CD14-positive monocyte (primary cell): ENCODE measurements at regions not wholly inside any gene's neighbourhood (a gene's known extent, or its start where the extent isn't known, plus 50 kb on each side); places are given as distances from the start of the nearest gene placed in this dataset.

Source experiments
- DNase-seq, 3 donors: peaks; one replicate each; pipeline ENCODE4 v3.0.0-alpha.2; 2011 to 2022
- H2AFZ ChIP-seq: 2 replicates; pipeline ENCODE4 v1.6.0; 2012; ENCODE audit warnings: mild to moderate bottlenecking, low read depth, low read length, inconsistent platforms; ENCODE audit not compliant: insufficient read depth, poor library complexity, severe bottlenecking
- H3K27ac ChIP-seq, 2 donors: 1 replicate in 1 of 2; 2 replicates in 1 of 2; pipeline ENCODE4 v1.5.1; 2012 to 2013; ENCODE audit warnings: low read length in 2 of 2, control low read depth in 1 of 2, inconsistent platforms in 1 of 2, low read depth in 1 of 2, mild to moderate bottlenecking in 1 of 2
- H3K27me3 ChIP-seq, 2 donors: one replicate each; pipeline versions ENCODE4 v1.6.0 to v1.6.1; 2011 to 2013; ENCODE audit warnings: low read length in 2 of 2; ENCODE audit not compliant: control insufficient read depth in 2 of 2, insufficient read depth in 2 of 2
- H3K36me3 ChIP-seq, 2 donors: replicated peaks in 1 of 2; 1 replicate in 1 of 2; 2 replicates in 1 of 2; pipeline versions ENCODE4 v1.5.1 to v1.6.1; 2012 to 2013; ENCODE audit warnings: low read length in 2 of 2, control low read depth in 1 of 2, inconsistent platforms in 1 of 2, mild to moderate bottlenecking in 1 of 2; ENCODE audit not compliant: insufficient read depth in 2 of 2, control insufficient read depth in 1 of 2
- H3K4me1 ChIP-seq, 2 donors: 1 replicate in 1 of 2; 2 replicates in 1 of 2; pipeline versions ENCODE4 v1.5.1 to v1.6.1; 2012 to 2013; ENCODE audit warnings: low read length in 2 of 2, control low read depth in 1 of 2, inconsistent platforms in 1 of 2, mild to moderate bottlenecking in 1 of 2, moderate library complexity in 1 of 2; ENCODE audit not compliant: insufficient read depth in 2 of 2, control insufficient read depth in 1 of 2
- H3K4me2 ChIP-seq: replicated peaks from 2 replicates; pipeline ENCODE3; 2012; ENCODE audit warnings: low read length, moderate library complexity, mild to moderate bottlenecking; ENCODE audit not compliant: poor library complexity, severe bottlenecking; ENCODE audit errors: extremely low read depth
- H3K4me3 ChIP-seq, 3 experiments: fragments of 200-600 bp in 1 of 3; sonication (generic) in 1 of 3; replicated peaks in 1 of 3; 1 replicate in 2 of 3; 2 replicates in 1 of 3; pipeline ENCODE4 v1.5.1; 2011 to 2013; ENCODE audit warnings: low read length in 3 of 3, mild to moderate bottlenecking in 3 of 3, control low read depth in 2 of 3, low read depth in 2 of 3, inconsistent platforms in 1 of 3, moderate library complexity in 1 of 3
- H3K79me2 ChIP-seq: 2 replicates; pipeline ENCODE4 v1.6.0; 2012; ENCODE audit warnings: mild to moderate bottlenecking, control low read depth, inconsistent platforms, low read length, moderate library complexity; ENCODE audit not compliant: insufficient read depth
- H3K9ac ChIP-seq: 2 replicates; pipeline ENCODE4 v1.6.0; 2017; ENCODE audit warnings: low read length, mild to moderate bottlenecking; ENCODE audit not compliant: insufficient read depth, poor library complexity, severe bottlenecking
- H3K9me3 ChIP-seq, 2 donors: replicated peaks in 1 of 2; 1 replicate in 1 of 2; 2 replicates in 1 of 2; pipeline versions ENCODE4 v1.5.1 to v1.6.1; 2012 to 2013; ENCODE audit warnings: low read length in 2 of 2, control low read depth in 1 of 2; ENCODE audit not compliant: control insufficient read depth in 1 of 2, insufficient read depth in 1 of 2
- H4K20me1 ChIP-seq: 2 replicates; pipeline ENCODE4 v1.6.0; 2012; ENCODE audit warnings: mild to moderate bottlenecking, low read length, control low read depth, moderate library complexity; ENCODE audit not compliant: insufficient read depth
- H3K27ac Mint-ChIP-seq, 7 donors: one replicate each; pipeline ENCODE4 v1.8.0; 2020; ENCODE audit warnings: mild to moderate bottlenecking in 7 of 7, mixed read lengths in 7 of 7, moderate library complexity in 6 of 7, inconsistent platforms in 2 of 7
- H3K27me3 Mint-ChIP-seq, 3 donors: one replicate each; pipeline ENCODE4 v1.8.0; 2021 to 2022; ENCODE audit warnings: low read depth in 3 of 3, mild to moderate bottlenecking in 3 of 3, mixed read lengths in 3 of 3, moderate library complexity in 3 of 3, inconsistent platforms in 1 of 3
- H3K36me3 Mint-ChIP-seq, 2 donors: one replicate each; pipeline ENCODE4 v1.8.0; 2020; ENCODE audit warnings: mixed read lengths in 2 of 2, inconsistent platforms in 1 of 2, mild to moderate bottlenecking in 1 of 2
- H3K4me1 Mint-ChIP-seq: one replicate; pipeline ENCODE4 v1.8.0; 2020; ENCODE audit warnings: mild to moderate bottlenecking, mixed read lengths
- H3K4me3 Mint-ChIP-seq, 2 donors: one replicate each; pipeline ENCODE4 v1.8.0; 2020; ENCODE audit warnings: mild to moderate bottlenecking in 2 of 2, mixed read lengths in 2 of 2, moderate library complexity in 1 of 2
- H3K9me3 Mint-ChIP-seq, 7 donors: one replicate each; pipeline ENCODE4 v1.8.0; 2020 to 2022; ENCODE audit warnings: mixed read lengths in 7 of 7, mild to moderate bottlenecking in 6 of 7, moderate library complexity in 6 of 7, inconsistent platforms in 2 of 7
- WGBS: methylation state at CpG from one replicate; pipeline ENCODE4 v1.1.5; 2013; ENCODE audit warnings: missing lambda C conversion rate; ENCODE audit not compliant: insufficient coverage; 5-methylcytosine and 5-hydroxymethylcytosine counted together
- intact Hi-C, 2 donors: fragments of 100-400 bp; cut with micrococcal nuclease; formaldehyde crosslinking; loops; one replicate each; pipeline versions ENCODE4 v1.15.0 to v1.15.1; 2023
- TF ChIP-seq, protein P1 (sequence below): fragments of 200-600 bp; IDR thresholded peaks from one replicate; pipeline ENCODE4 v1.8.0; 2022; ENCODE audit warnings: antibody characterized with exemption, mild to moderate bottlenecking

DNA sequence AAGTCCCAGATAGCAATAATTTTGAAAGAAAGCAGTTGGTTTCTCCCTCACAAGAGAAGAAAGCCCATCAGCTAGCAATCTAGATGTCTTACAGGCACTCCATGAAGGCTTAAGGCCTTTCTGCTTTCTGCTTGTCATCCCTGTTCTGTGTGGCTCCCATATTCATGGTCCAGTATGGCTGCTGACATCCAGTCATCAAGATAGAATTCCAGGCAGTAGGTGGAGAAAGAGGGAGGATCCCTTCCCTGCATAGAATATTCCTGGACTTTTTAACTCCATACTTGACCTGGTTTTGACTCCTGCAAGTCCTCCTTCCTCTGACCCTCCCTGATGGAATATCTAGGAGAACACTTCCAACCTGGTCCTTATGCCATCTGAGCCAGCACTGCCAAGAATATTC lies 389.9 kb upstream of the AKR1E2 start:
- Histone ChIP-seq H3K4me2 (no peak overlapping the region), H3K36me3 (no peaks in the 10 kb centered on the region), H3K4me3 (no peak overlapping the region), H4K20me1 (no peaks in the 10 kb centered on the region), H3K27ac (no peak overlapping the region), H2AFZ (no peak overlapping the region), H3K9ac (no peak overlapping the region), H3K27me3 (no peaks in the 10 kb centered on the region), H3K79me2 (no peaks in the 10 kb centered on the region), H3K4me1 (no peaks in the 10 kb centered on the region), H3K9me3 (no peaks in the 10 kb centered on the region)
- intact Hi-C loops: no loop called here
- no peak for DNase-seq
- Mint-ChIP-seq H3K4me3 (no peak overlapping the region), H3K27me3 (peaks cover 0 to 2% (median 0%) of the 10 kb centered on the region in 3 donors), H3K9me3 (peaks cover 0 to 3% (median 0%) of the 10 kb centered on the region in 7 donors), H3K27ac (no peak overlapping the region), H3K36me3 (no peaks in the 10 kb centered on the region), H3K4me1 (no peaks in the 10 kb centered on the region)
- TF ChIP-seq, protein P1, sequence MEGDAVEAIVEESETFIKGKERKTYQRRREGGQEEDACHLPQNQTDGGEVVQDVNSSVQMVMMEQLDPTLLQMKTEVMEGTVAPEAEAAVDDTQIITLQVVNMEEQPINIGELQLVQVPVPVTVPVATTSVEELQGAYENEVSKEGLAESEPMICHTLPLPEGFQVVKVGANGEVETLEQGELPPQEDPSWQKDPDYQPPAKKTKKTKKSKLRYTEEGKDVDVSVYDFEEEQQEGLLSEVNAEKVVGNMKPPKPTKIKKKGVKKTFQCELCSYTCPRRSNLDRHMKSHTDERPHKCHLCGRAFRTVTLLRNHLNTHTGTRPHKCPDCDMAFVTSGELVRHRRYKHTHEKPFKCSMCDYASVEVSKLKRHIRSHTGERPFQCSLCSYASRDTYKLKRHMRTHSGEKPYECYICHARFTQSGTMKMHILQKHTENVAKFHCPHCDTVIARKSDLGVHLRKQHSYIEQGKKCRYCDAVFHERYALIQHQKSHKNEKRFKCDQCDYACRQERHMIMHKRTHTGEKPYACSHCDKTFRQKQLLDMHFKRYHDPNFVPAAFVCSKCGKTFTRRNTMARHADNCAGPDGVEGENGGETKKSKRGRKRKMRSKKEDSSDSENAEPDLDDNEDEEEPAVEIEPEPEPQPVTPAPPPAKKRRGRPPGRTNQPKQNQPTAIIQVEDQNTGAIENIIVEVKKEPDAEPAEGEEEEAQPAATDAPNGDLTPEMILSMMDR: no peak

DNA sequence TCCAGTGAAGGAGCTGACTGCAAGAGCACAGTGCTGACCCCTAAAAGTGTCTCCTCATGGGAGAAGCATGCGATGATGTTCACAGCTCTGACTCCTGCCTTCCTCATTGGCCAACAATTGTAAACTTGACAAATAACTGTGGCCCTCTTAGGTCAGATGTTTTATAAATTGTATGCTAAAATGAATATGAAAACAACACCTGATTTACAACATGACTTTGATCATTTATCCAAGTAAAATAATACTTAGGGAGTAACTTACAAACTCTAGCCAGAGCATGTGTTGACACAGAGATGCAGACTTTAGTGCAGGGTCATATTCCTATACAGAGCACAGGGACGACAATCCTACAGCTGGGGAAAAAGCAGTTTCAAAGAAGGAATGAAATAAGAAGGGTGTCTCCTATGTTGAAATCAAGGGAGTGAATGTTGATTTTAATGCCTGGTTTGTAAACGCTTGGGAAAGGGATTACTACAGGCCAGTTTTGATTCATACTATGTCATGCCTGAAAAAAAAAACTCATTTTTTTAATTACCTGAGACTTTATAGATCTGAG lies 391.4 kb upstream of the AKR1E2 start:
- intact Hi-C loops: no loop called here
- H3K79me2 ChIP-seq: no peaks in the 10 kb centered on the region
- H3K9ac ChIP-seq: no peak overlapping the region
- no peaks in the 10 kb centered on the region for H3K27me3 ChIP-seq
- Mint-ChIP-seq H3K27me3 (peaks cover 0 to 2% (median 0%) of the 10 kb centered on the region in 3 donors), H3K4me3 (no peak overlapping the region), H3K36me3 (no peaks in the 10 kb centered on the region), H3K4me1 (no peaks in the 10 kb centered on the region), H3K9me3 (peaks cover 0 to 2% (median 0%) of the 10 kb centered on the region in 7 donors), H3K27ac (no peak overlapping the region)
- WGBS: no CpG with 5 or more reads among the region's 3 CpGs
- DNase-seq: no peak
- H4K20me1 ChIP-seq: no peaks in the 10 kb centered on the region
- no peak overlapping the region for H3K27ac ChIP-seq
- no peaks in the 10 kb centered on the region for H3K36me3 ChIP-seq
- no peaks in the 10 kb centered on the region for H3K4me1 ChIP-seq
- H2AFZ ChIP-seq: no peak overlapping the region
- TF ChIP-seq, protein P1: no peak
- H3K4me2 ChIP-seq: no peak overlapping the region
- no peak overlapping the region for H3K4me3 ChIP-seq
- H3K9me3 ChIP-seq: no peaks in the 10 kb centered on the region
